DOHH2 (cell line): ENCODE measurements at regions not wholly inside any gene's neighbourhood (a gene's known extent, or its start where the extent isn't known, plus 50 kb on each side); places are given as distances from the start of the nearest gene placed in this dataset.

ENCODE experiments used
- H3F3A ChIP-seq: fragments of 200-600 bp; sonication (generic), shearing (Covaris generic); 2 replicates; pipeline ENCODE4 v1.6.0; 2016; ENCODE audit warnings: antibody characterized with exemption, mild to moderate bottlenecking; ENCODE audit not compliant: control insufficient read depth, insufficient read depth
- H3K27ac ChIP-seq: fragments of 200-600 bp; sonication (generic); 2 replicates; pipeline ENCODE4 v1.5.1; 2014; ENCODE audit warnings: low read depth, mild to moderate bottlenecking, low read length, moderate library complexity
- H3K27me3 ChIP-seq: fragments of 200-600 bp; sonication (generic); 2 replicates; pipeline ENCODE4 v1.6.1; 2014; ENCODE audit warnings: mild to moderate bottlenecking, low read length, mixed read lengths; ENCODE audit not compliant: control insufficient read depth
- H3K36me3 ChIP-seq: fragments of 200-600 bp; sonication (generic); 2 replicates; pipeline ENCODE4 v1.6.1; 2014; ENCODE audit warnings: mild to moderate bottlenecking, low read length, moderate library complexity, mixed read lengths; ENCODE audit not compliant: control insufficient read depth
- H3K4me1 ChIP-seq: fragments of 200-600 bp; sonication (generic); 2 replicates; pipeline ENCODE4 v1.6.1; 2014; ENCODE audit warnings: mild to moderate bottlenecking, low read length, mixed read lengths; ENCODE audit not compliant: control insufficient read depth
- H3K4me2 ChIP-seq: fragments of 200-600 bp; sonication (generic); 2 replicates; pipeline ENCODE4 v1.6.0; 2014; ENCODE audit warnings: mild to moderate bottlenecking, low read length, moderate library complexity
- H3K4me3 ChIP-seq: fragments of 200-600 bp; sonication (generic); 2 replicates; pipeline ENCODE4 v1.5.1; 2014; ENCODE audit warnings: mild to moderate bottlenecking, low read length, mixed read lengths
- H3K79me2 ChIP-seq: fragments of 200-600 bp; sonication (generic); 2 replicates; pipeline ENCODE4 v1.6.1; 2014; ENCODE audit warnings: mild to moderate bottlenecking, low read length, mixed read lengths; ENCODE audit not compliant: control insufficient read depth
- H3K9me2 ChIP-seq: fragments of 200-600 bp; sonication (generic); replicated peaks from 2 replicates; pipeline ENCODE4 v1.6.1; 2014; ENCODE audit warnings: mild to moderate bottlenecking, low read length, mixed read lengths; ENCODE audit not compliant: control insufficient read depth
- H3K9me3 ChIP-seq: fragments of 200-600 bp; sonication (generic); 2 replicates; pipeline ENCODE4 v1.6.1; 2014; ENCODE audit warnings: antibody characterized with exemption, low read length, mixed read lengths; ENCODE audit not compliant: control insufficient read depth, insufficient read depth
- H4K20me1 ChIP-seq: fragments of 200-600 bp; sonication (generic); 2 replicates; pipeline ENCODE4 v1.6.0; 2014; ENCODE audit warnings: low read depth, mild to moderate bottlenecking, antibody characterized with exemption, low read length, moderate library complexity; ENCODE audit not compliant: control insufficient read depth, insufficient read depth
- CTCF ChIP-seq: fragments of 200-600 bp; sonication (generic); IDR thresholded peaks from one replicate; pipeline ENCODE4 v1.5.1; 2014; ENCODE audit warnings: antibody characterized with exemption, mild to moderate bottlenecking, low read depth, low read length; ENCODE audit not compliant: poor library complexity, severe bottlenecking
- EZH2phosphoT487 ChIP-seq: fragments of 200-600 bp; sonication (generic); IDR thresholded peaks from 2 replicates; pipeline ENCODE4 v1.6.1; 2017; ENCODE audit warnings: borderline replicate concordance, mild to moderate bottlenecking, antibody characterized with exemption, low read length, moderate library complexity, mixed read lengths

GRCh38 chr5:105952875-105953274 lies 1717.9 kb downstream of the EFNA5 start:
- H3F3A ChIP-seq: no peaks in the 10 kb centered on the region
- H3K36me3 ChIP-seq: no peaks in the 10 kb centered on the region
- H3K79me2 ChIP-seq: no peaks in the 10 kb centered on the region
- no peaks in the 10 kb centered on the region for H3K9me3 ChIP-seq
- no peak overlapping the region for H3K27ac ChIP-seq
- H3K27me3 ChIP-seq: no peaks in the 10 kb centered on the region
- no peak overlapping the region for H3K4me2 ChIP-seq
- no peaks in the 10 kb centered on the region for H3K9me2 ChIP-seq
- H4K20me1 ChIP-seq: no peaks in the 10 kb centered on the region
- H3K4me3 ChIP-seq: no peak overlapping the region
- no peaks in the 10 kb centered on the region for H3K4me1 ChIP-seq
- no peak for TF ChIP-seq EZH2phosphoT487
- no peak for TF ChIP-seq CTCF

GRCh38 chr5:105947461-105947860 lies 1723.3 kb downstream of the EFNA5 start:
- no peaks in the 10 kb centered on the region for H3K27me3 ChIP-seq
- no peaks in the 10 kb centered on the region for H3K79me2 ChIP-seq
- H3K36me3 ChIP-seq: no peaks in the 10 kb centered on the region
- H3K9me3 ChIP-seq: no peaks in the 10 kb centered on the region
- no peak overlapping the region for H3K4me2 ChIP-seq
- no peaks in the 10 kb centered on the region; the same call in 1 of the 2 replicates for H3K9me2 ChIP-seq
- no peaks in the 10 kb centered on the region for H3K4me1 ChIP-seq
- no peak overlapping the region for H3K27ac ChIP-seq
- TF ChIP-seq EZH2phosphoT487 (no peak), CTCF (no peak)
- H3F3A ChIP-seq: no peaks in the 10 kb centered on the region
- H3K4me3 ChIP-seq: no peak overlapping the region
- H4K20me1 ChIP-seq: no peaks in the 10 kb centered on the region

- no peaks in the 10 kb centered on the region for H3K27me3 ChIP-seq
- H3F3A ChIP-seq: no peaks in the 10 kb centered on the region
- TF ChIP-seq EZH2phosphoT487 (no peak), CTCF (no peak)
- H3K27ac ChIP-seq: no peak overlapping the region
- H3K4me3 ChIP-seq: no peak overlapping the region
- no peaks in the 10 kb centered on the region; the same call in 1 of the 2 replicates for H3K9me2 ChIP-seq
- no peaks in the 10 kb centered on the region for H3K4me1 ChIP-seq
- H4K20me1 ChIP-seq: no peaks in the 10 kb centered on the region
- no peaks in the 10 kb centered on the region for H3K9me3 ChIP-seq
- H3K4me2 ChIP-seq: no peak overlapping the region
- no peaks in the 10 kb centered on the region for H3K79me2 ChIP-seq
- no peaks in the 10 kb centered on the region for H3K36me3 ChIP-seq
Observed at GRCh38 chr5:105945203-105945972, 1725.3 kb downstream of the EFNA5 start.
